ENCODE measurements at regions not wholly inside any gene's neighbourhood (a gene's known extent, or its start where the extent isn't known, plus 50 kb on each side); places are given as distances from the start of the nearest gene placed in this dataset.

GRCh38 chr1:116230712-116231111, 119.5 kb downstream of the MAB21L3 start:
- Histone ChIP-seq H2AFZ (ENCODE audit: low read depth, low read length) (no peak overlapping the region), H3K27ac (ENCODE audit: low read depth, low read length) (no peak overlapping the region), H3K4me2 (ENCODE audit: low read length) (no peak overlapping the region), H3K36me3 (ENCODE audit: insufficient read depth, low read length) (no peaks in the 10 kb centered on the region), H3K4me1 (ENCODE audit: insufficient read depth, low read length) (no peaks in the 10 kb centered on the region), H3K27me3 (ENCODE audit: insufficient read depth, low read length) (no peaks in the 10 kb centered on the region), H3K79me2 (ENCODE audit: insufficient read depth, low read length) (no peaks in the 10 kb centered on the region), H3K4me3 (ENCODE audit: insufficient read depth, low read depth, low read length) (no peak overlapping the region), H4K20me1 (ENCODE audit: insufficient read depth, low read length) (no peaks in the 10 kb centered on the region), H3K9ac (ENCODE audit: low read length) (no peak overlapping the region), H3K9me3 (ENCODE audit: insufficient read depth, low read depth, low read length) (no peaks in the 10 kb centered on the region)
- DNase-seq (ENCODE audit: low read depth) (no peak), FAIRE-seq (no peak)
- Mint-ChIP-seq H3K36me3 (ENCODE audit: low read depth, unreplicated experiment) (no peaks in the 10 kb centered on the region), H3K4me3 (ENCODE audit: unreplicated experiment) (no peak overlapping the region), H3K4me1 (ENCODE audit: low read depth, unreplicated experiment) (no peaks in the 10 kb centered on the region), H3K27me3 (ENCODE audit: low read depth, unreplicated experiment) (peaks cover 4% of the 10 kb centered on the region), H3K27ac (ENCODE audit: unreplicated experiment) (no peak overlapping the region), H3K9me3 (ENCODE audit: unreplicated experiment) (no peaks in the 10 kb centered on the region)
- no peak for TF ChIP-seq CTCF (IDR thresholded peaks at IDR 0.05; ENCODE audit: insufficient read depth, low read depth, low read length)
- TF ChIP-seq EZH2 (IDR thresholded peaks at IDR 0.05; ENCODE audit: insufficient read depth, low read length), result no peak

- Histone ChIP-seq H3K27ac (ENCODE audit: low read depth, low read length) (no peak overlapping the region), H3K9ac (ENCODE audit: low read length) (no peak overlapping the region), H3K9me3 (ENCODE audit: insufficient read depth, low read depth, low read length) (no peaks in the 10 kb centered on the region), H3K27me3 (ENCODE audit: insufficient read depth, low read length) (no peaks in the 10 kb centered on the region), H3K4me2 (ENCODE audit: low read length) (no peak overlapping the region), H3K79me2 (ENCODE audit: insufficient read depth, low read length) (no peaks in the 10 kb centered on the region), H3K4me1 (ENCODE audit: insufficient read depth, low read length) (no peaks in the 10 kb centered on the region), H3K4me3 (ENCODE audit: insufficient read depth, low read depth, low read length) (no peak overlapping the region), H3K36me3 (ENCODE audit: insufficient read depth, low read length) (no peaks in the 10 kb centered on the region), H4K20me1 (ENCODE audit: insufficient read depth, low read length) (no peaks in the 10 kb centered on the region), H2AFZ (ENCODE audit: low read depth, low read length) (no peak overlapping the region)
- no peaks in the 10 kb centered on the region for H3K9me3 Mint-ChIP-seq (ENCODE audit: unreplicated experiment)
- DNase-seq (ENCODE audit: low read depth) (no peak), FAIRE-seq (no peak)
- TF ChIP-seq EZH2 (IDR thresholded peaks at IDR 0.05; ENCODE audit: insufficient read depth, low read length), result no peak
- TF ChIP-seq CTCF (IDR thresholded peaks at IDR 0.05; ENCODE audit: insufficient read depth, low read depth, low read length), result no peak
- no peaks in the 10 kb centered on the region for H3K4me1 Mint-ChIP-seq (ENCODE audit: low read depth, unreplicated experiment)
- peaks cover 4% of the 10 kb centered on the region for H3K27me3 Mint-ChIP-seq (ENCODE audit: low read depth, unreplicated experiment)
- H3K4me3 Mint-ChIP-seq (ENCODE audit: unreplicated experiment), result no peak overlapping the region
- no peak overlapping the region for H3K27ac Mint-ChIP-seq (ENCODE audit: unreplicated experiment)
- no peaks in the 10 kb centered on the region for H3K36me3 Mint-ChIP-seq (ENCODE audit: low read depth, unreplicated experiment)
These were observed 120.6 kb downstream of the MAB21L3 start for GRCh38 chr1:116231752-116232151.

DNA sequence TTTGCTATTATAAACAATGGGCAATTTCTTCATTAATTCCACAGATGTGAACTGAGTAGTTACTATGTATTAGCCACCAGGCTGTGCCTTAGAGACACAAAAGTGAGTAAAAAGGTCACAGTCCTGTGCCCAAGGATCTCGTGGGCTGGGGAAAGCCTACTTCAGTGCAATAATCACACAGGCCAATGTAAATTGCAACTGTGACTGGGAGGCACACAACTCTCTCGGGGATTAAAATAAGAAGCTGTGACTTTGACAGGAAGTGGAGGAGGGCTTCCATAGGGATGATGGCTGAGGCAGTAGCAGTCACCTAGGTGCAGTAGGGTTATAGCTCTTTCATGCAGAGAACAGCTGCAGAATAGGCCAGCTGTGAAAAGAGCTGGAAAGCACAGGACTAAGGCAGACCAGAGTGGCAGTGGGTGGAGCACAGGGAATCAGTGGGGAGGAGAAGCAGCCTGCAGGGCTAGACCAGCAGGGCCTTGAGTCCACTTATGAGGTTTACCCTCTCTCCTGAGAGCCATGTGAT, 121.9 kb downstream of the MAB21L3 start:
- no peaks in the 10 kb centered on the region for H3K36me3 ChIP-seq (ENCODE audit: insufficient read depth, low read length)
- no peaks in the 10 kb centered on the region for H3K4me1 Mint-ChIP-seq (ENCODE audit: low read depth, unreplicated experiment)
- no peak overlapping the region for H3K9ac ChIP-seq (ENCODE audit: low read length)
- H3K4me2 ChIP-seq (ENCODE audit: low read length), result no peak overlapping the region
- H3K27me3 ChIP-seq (ENCODE audit: insufficient read depth, low read length), result no peaks in the 10 kb centered on the region
- H3K27me3 Mint-ChIP-seq (ENCODE audit: low read depth, unreplicated experiment), result peaks cover 2% of the 10 kb centered on the region
- H3K27ac ChIP-seq (ENCODE audit: low read depth, low read length), result no peak overlapping the region
- H3K27ac Mint-ChIP-seq (ENCODE audit: unreplicated experiment), result peak overlapping the region; percentile 5
- no peak overlapping the region for H3K4me3 Mint-ChIP-seq (ENCODE audit: unreplicated experiment)
- H3K9me3 ChIP-seq (ENCODE audit: insufficient read depth, low read depth, low read length), result no peaks in the 10 kb centered on the region
- no peaks in the 10 kb centered on the region for H3K4me1 ChIP-seq (ENCODE audit: insufficient read depth, low read length)
- H4K20me1 ChIP-seq (ENCODE audit: insufficient read depth, low read length), result no peaks in the 10 kb centered on the region
- no peak overlapping the region for H3K4me3 ChIP-seq (ENCODE audit: insufficient read depth, low read depth, low read length)
- H3K36me3 Mint-ChIP-seq (ENCODE audit: low read depth, unreplicated experiment), result no peaks in the 10 kb centered on the region
- H3K9me3 Mint-ChIP-seq (ENCODE audit: unreplicated experiment), result no peaks in the 10 kb centered on the region
- DNase-seq (ENCODE audit: low read depth), result no peak
- no peaks in the 10 kb centered on the region for H3K79me2 ChIP-seq (ENCODE audit: insufficient read depth, low read length)
- FAIRE-seq, result no peak
- H2AFZ ChIP-seq (ENCODE audit: low read depth, low read length), result no peak overlapping the region
- TF ChIP-seq CTCF (IDR thresholded peaks at IDR 0.05; ENCODE audit: insufficient read depth, low read depth, low read length) (no peak), EZH2 (IDR thresholded peaks at IDR 0.05; ENCODE audit: insufficient read depth, low read length) (no peak)
